Activated CD4-positive, alpha-beta T cell treated with anti-CD3 and anti-CD28 coated beads, Interleukin-2, amount 50 U/mL, for 24 hours (primary cell): ENCODE measurements at regions not wholly inside any gene's neighbourhood (a gene's known extent, or its start where the extent isn't known, plus 50 kb on each side); places are given as distances from the start of the nearest gene placed in this dataset.
A peak's percentile ranks its signal among the peaks of the same experiment; 100 is the strongest.

Experiments used
- DNase-seq, 2 donors: peaks; one replicate each; pipeline ENCODE4 v3.0.0-alpha.2; 2020; ENCODE audit warnings: low read depth in 1 of 2, low spot score in 1 of 2

- no peak for DNase-seq
Measured at GRCh38 chr5:44868541-44868940, 59.8 kb downstream of the MRPS30 start.

- DNase-seq = no peak
Measured at GRCh38 chr5:44869928-44870327, 61.2 kb downstream of the MRPS30 start.

- DNase-seq = no peak
Measured at GRCh38 chr5:44870430-44870829, 61.7 kb downstream of the MRPS30 start.

- DNase-seq = no peak
Measured at GRCh38 chr5:44871401-44871800, 62.7 kb downstream of the MRPS30 start.

- DNase-seq = peak; percentile 1 to 43
Measured at GRCh38 chr5:44875661-44876605, 67.2 kb downstream of the MRPS30 start.

- no peak for DNase-seq
Measured at GRCh38 chr5:44881266-44881665, 72.5 kb downstream of the MRPS30 start.

- no peak for DNase-seq
Measured at GRCh38 chr5:44884036-44884435, 75.3 kb downstream of the MRPS30 start.

- DNase-seq = no peak
Measured at GRCh38 chr5:44885903-44886302, 77.2 kb downstream of the MRPS30 start.

GRCh38 chr5:44887722-44888121 lies 79.0 kb downstream of the MRPS30 start:
- DNase-seq = no peak

GRCh38 chr5:44888435-44888834 lies 79.7 kb downstream of the MRPS30 start:
- DNase-seq = no peak

- DNase-seq = no peak
Measured at GRCh38 chr5:44891116-44891515, 82.4 kb downstream of the MRPS30 start.

- DNase-seq = no peak
Measured at GRCh38 chr5:44900273-44900954, 91.7 kb downstream of the MRPS30 start.

- DNase-seq = no peak
Measured at GRCh38 chr5:44907396-44907795, 98.6 kb downstream of the MRPS30 start.

- DNase-seq = no peak
Measured at GRCh38 chr5:44909004-44909403, 100.3 kb downstream of the MRPS30 start.

GRCh38 chr5:44911501-44911900 lies 102.8 kb downstream of the MRPS30 start:
- DNase-seq = no peak

- no peak for DNase-seq
Measured at GRCh38 chr5:44914221-44914620, 105.5 kb downstream of the MRPS30 start.

GRCh38 chr5:44919560-44919959 lies 110.8 kb downstream of the MRPS30 start:
- no peak for DNase-seq

GRCh38 chr5:44927115-44927733 lies 118.5 kb downstream of the MRPS30 start:
- DNase-seq = no peak

GRCh38 chr5:44932922-44933585 lies 124.3 kb downstream of the MRPS30 start:
- no peak for DNase-seq

GRCh38 chr5:44933686-44934085 lies 124.9 kb downstream of the MRPS30 start:
- DNase-seq = no peak

- DNase-seq = no peak
Measured at GRCh38 chr5:44935262-44935661, 126.5 kb downstream of the MRPS30 start.
